ENCODE measurements at regions not wholly inside any gene's neighbourhood (a gene's known extent, or its start where the extent isn't known, plus 50 kb on each side); places are given as distances from the start of the nearest gene placed in this dataset.
"Not testable (repeated sequence)": the region's sequence is repeated elsewhere in the genome, so short reads cannot be mapped to it uniquely, and the experiment has no call there.

- H3K27ac ChIP-seq (ENCODE audit: control insufficient read depth, insufficient read depth, low read length): no peak overlapping the region
- no peak for DNase-seq (ENCODE audit: low read depth, low spot score)
- no peaks in the 10 kb centered on the region for H3K9me1 ChIP-seq (ENCODE audit: control insufficient read depth, extremely low read depth, insufficient read depth, low read length)
- H4K20me1 ChIP-seq (ENCODE audit: control insufficient read depth, extremely low read depth, insufficient read depth, low read length): no peaks in the 10 kb centered on the region
- H3K9me3 ChIP-seq (ENCODE audit: control insufficient read depth, low read depth, low read length): no peaks in the 10 kb centered on the region
- no peak overlapping the region for H3K4me3 ChIP-seq (ENCODE audit: control insufficient read depth in 2 of 3, extremely low read depth in 1 of 3, insufficient read depth in 2 of 3, low read depth in 1 of 3, low read length in 3 of 3)
- H3K4me1 ChIP-seq (ENCODE audit: control insufficient read depth, extremely low read depth, insufficient read depth, low read length): no peaks in the 10 kb centered on the region
- H3K4me2 ChIP-seq (ENCODE audit: control insufficient read depth, extremely low read depth, insufficient read depth, low read depth, low read length): no peak overlapping the region
- TF ChIP-seq CTCF (optimal IDR thresholded peaks at IDR 0.05 in 1 of 3, IDR thresholded peaks at IDR 0.05 in 1 of 3, conservative IDR thresholded peaks at IDR 0.05 in 1 of 3; ENCODE audit: extremely low read depth in 1 of 3, insufficient read depth in 2 of 3, low read length in 3 of 3) (no peak), EZH2 (IDR thresholded peaks at IDR 0.05; ENCODE audit: low read length) (no peak)
- FAIRE-seq: no peak
- dilution Hi-C loops (cut with MboI; ENCODE audit: extremely low pct_ligation_motif_present, low sequenced_read_pairs): no loop called here
- H3K79me2 ChIP-seq (ENCODE audit: control insufficient read depth, insufficient read depth, low read length): no peaks in the 10 kb centered on the region
- no peaks in the 10 kb centered on the region for H3K27me3 ChIP-seq (ENCODE audit: control insufficient read depth, extremely low read depth, insufficient read depth, low read length)
- H3K36me3 ChIP-seq (ENCODE audit: control insufficient read depth in 2 of 2, extremely low read depth in 1 of 2, insufficient read depth in 2 of 2, low read length in 2 of 2): no peaks in the 10 kb centered on the region
- no peak overlapping the region for H2AFZ ChIP-seq (ENCODE audit: control insufficient read depth, low read length)
- no peak overlapping the region for H3K9ac ChIP-seq (ENCODE audit: control insufficient read depth, extremely low read depth, insufficient read depth, low read length)
Observed at GRCh38 chr12:63495974-63496373, 172.3 kb downstream of the DPY19L2 start.

DNA sequence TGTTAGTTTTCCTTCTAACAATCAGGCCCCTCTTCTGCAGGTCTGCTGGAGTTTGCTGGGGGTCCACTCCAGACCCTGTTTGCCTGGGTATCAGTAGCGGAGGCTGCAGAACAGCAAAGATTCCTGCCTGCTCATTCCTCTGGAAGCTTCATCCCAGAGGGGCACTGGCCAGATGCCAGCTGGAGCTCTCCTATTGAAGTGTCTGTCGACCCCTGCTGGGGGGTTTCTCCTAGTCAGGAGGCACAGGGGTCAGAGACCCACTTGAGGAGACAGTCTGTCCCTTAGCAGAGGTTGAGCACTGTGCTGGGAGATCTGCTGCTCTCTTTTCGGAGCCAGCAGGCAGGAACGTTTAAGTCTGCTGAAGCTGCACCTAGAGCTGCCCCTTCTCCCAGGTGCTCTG lies 174.9 kb downstream of the DPY19L2 start:
- H3K36me3 ChIP-seq (ENCODE audit: control insufficient read depth in 2 of 2, extremely low read depth in 1 of 2, insufficient read depth in 2 of 2, low read length in 2 of 2); H3K9me3 ChIP-seq (ENCODE audit: control insufficient read depth, low read depth, low read length); H2AFZ ChIP-seq (ENCODE audit: control insufficient read depth, low read length); H3K9me1 ChIP-seq (ENCODE audit: control insufficient read depth, extremely low read depth, insufficient read depth, low read length); FAIRE-seq; H3K4me2 ChIP-seq (ENCODE audit: control insufficient read depth, extremely low read depth, insufficient read depth, low read depth, low read length); dilution Hi-C loops (cut with MboI; ENCODE audit: extremely low pct_ligation_motif_present, low sequenced_read_pairs); H4K20me1 ChIP-seq (ENCODE audit: control insufficient read depth, extremely low read depth, insufficient read depth, low read length); H3K4me3 ChIP-seq (ENCODE audit: control insufficient read depth in 2 of 3, extremely low read depth in 1 of 3, insufficient read depth in 2 of 3, low read depth in 1 of 3, low read length in 3 of 3); H3K27ac ChIP-seq (ENCODE audit: control insufficient read depth, insufficient read depth, low read length); H3K4me1 ChIP-seq (ENCODE audit: control insufficient read depth, extremely low read depth, insufficient read depth, low read length); H3K9ac ChIP-seq (ENCODE audit: control insufficient read depth, extremely low read depth, insufficient read depth, low read length); H3K27me3 ChIP-seq (ENCODE audit: control insufficient read depth, extremely low read depth, insufficient read depth, low read length); DNase-seq (ENCODE audit: low read depth, low spot score); H3K79me2 ChIP-seq (ENCODE audit: control insufficient read depth, insufficient read depth, low read length): not testable (repeated sequence)

- no peak overlapping the region for H3K4me3 ChIP-seq (ENCODE audit: control insufficient read depth in 2 of 3, extremely low read depth in 1 of 3, insufficient read depth in 2 of 3, low read depth in 1 of 3, low read length in 3 of 3)
- H3K9me1 ChIP-seq (ENCODE audit: control insufficient read depth, extremely low read depth, insufficient read depth, low read length): no peaks in the 10 kb centered on the region
- DNase-seq (ENCODE audit: low read depth, low spot score) (no peak), FAIRE-seq (no peak)
- no peaks in the 10 kb centered on the region for H3K79me2 ChIP-seq (ENCODE audit: control insufficient read depth, insufficient read depth, low read length)
- H3K27ac ChIP-seq (ENCODE audit: control insufficient read depth, insufficient read depth, low read length): no peak overlapping the region
- no peak for TF ChIP-seq EZH2 (IDR thresholded peaks at IDR 0.05; ENCODE audit: low read length)
- no peak for TF ChIP-seq CTCF (optimal IDR thresholded peaks at IDR 0.05 in 1 of 3, IDR thresholded peaks at IDR 0.05 in 1 of 3, conservative IDR thresholded peaks at IDR 0.05 in 1 of 3; ENCODE audit: extremely low read depth in 1 of 3, insufficient read depth in 2 of 3, low read length in 3 of 3)
- dilution Hi-C loops (cut with MboI; ENCODE audit: extremely low pct_ligation_motif_present, low sequenced_read_pairs): no loop called here
- no peaks in the 10 kb centered on the region for H3K27me3 ChIP-seq (ENCODE audit: control insufficient read depth, extremely low read depth, insufficient read depth, low read length)
- no peaks in the 10 kb centered on the region for H3K9me3 ChIP-seq (ENCODE audit: control insufficient read depth, low read depth, low read length)
- H4K20me1 ChIP-seq (ENCODE audit: control insufficient read depth, extremely low read depth, insufficient read depth, low read length): no peaks in the 10 kb centered on the region
- H3K36me3 ChIP-seq (ENCODE audit: control insufficient read depth in 2 of 2, extremely low read depth in 1 of 2, insufficient read depth in 2 of 2, low read length in 2 of 2): no peaks in the 10 kb centered on the region
- H3K9ac ChIP-seq (ENCODE audit: control insufficient read depth, extremely low read depth, insufficient read depth, low read length): no peak overlapping the region
- no peaks in the 10 kb centered on the region for H3K4me1 ChIP-seq (ENCODE audit: control insufficient read depth, extremely low read depth, insufficient read depth, low read length)
- H3K4me2 ChIP-seq (ENCODE audit: control insufficient read depth, extremely low read depth, insufficient read depth, low read depth, low read length): no peak overlapping the region
- H2AFZ ChIP-seq (ENCODE audit: control insufficient read depth, low read length): no peak overlapping the region
Observed at GRCh38 chr12:63480186-63480585, 188.1 kb downstream of the DPY19L2 start.
